ENCODE measurements at regions not wholly inside any gene's neighbourhood (a gene's known extent, or its start where the extent isn't known, plus 50 kb on each side); places are given as distances from the start of the nearest gene placed in this dataset.

DNA sequence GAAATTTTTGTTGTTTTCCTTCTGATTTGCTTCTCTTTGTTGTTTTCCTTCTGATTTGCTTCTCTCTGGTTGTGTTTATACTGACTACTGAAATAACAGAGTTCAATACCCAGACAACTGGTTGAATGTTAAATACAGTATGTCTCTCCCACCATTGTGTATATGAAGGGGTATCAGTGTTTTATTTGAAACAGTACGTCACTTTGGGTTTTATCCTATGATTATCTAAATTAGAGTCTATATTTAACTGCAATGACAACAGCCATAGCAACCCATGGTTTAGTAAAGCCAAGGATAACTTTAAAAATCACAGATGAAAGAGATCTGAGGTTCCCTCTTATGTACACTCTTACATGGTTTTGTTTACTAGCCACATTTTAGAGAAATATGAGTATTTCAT lies 141.3 kb downstream of the GNAT3 start:
- TF ChIP-seq, protein P1, sequence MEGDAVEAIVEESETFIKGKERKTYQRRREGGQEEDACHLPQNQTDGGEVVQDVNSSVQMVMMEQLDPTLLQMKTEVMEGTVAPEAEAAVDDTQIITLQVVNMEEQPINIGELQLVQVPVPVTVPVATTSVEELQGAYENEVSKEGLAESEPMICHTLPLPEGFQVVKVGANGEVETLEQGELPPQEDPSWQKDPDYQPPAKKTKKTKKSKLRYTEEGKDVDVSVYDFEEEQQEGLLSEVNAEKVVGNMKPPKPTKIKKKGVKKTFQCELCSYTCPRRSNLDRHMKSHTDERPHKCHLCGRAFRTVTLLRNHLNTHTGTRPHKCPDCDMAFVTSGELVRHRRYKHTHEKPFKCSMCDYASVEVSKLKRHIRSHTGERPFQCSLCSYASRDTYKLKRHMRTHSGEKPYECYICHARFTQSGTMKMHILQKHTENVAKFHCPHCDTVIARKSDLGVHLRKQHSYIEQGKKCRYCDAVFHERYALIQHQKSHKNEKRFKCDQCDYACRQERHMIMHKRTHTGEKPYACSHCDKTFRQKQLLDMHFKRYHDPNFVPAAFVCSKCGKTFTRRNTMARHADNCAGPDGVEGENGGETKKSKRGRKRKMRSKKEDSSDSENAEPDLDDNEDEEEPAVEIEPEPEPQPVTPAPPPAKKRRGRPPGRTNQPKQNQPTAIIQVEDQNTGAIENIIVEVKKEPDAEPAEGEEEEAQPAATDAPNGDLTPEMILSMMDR (conservative IDR thresholded peaks at IDR 0.05; ENCODE audit: control insufficient read depth, insufficient read depth, low read depth, low read length) = no peak
- no peak for DNase-seq (ENCODE audit: low read depth)

DNA sequence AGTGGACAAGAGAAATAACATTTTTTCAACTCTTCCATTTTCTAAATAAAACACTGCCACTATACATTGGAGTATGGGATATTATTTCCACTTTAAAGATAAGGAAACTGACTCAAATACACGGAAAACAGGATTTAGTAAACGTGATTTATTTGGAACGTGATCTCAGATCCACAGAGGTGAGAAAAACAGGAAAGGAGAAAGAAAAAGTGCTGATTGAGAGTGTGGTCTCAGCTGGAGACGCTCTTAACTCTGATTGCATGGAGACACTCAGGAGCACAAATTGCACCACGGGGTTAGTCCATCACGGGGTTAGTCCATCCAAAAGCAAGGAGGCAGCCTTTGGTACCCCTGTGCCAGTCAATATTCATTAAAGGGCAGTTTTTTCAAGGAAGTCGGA lies 142.5 kb downstream of the GNAT3 start:
- TF ChIP-seq, protein P1 (conservative IDR thresholded peaks at IDR 0.05; ENCODE audit: control insufficient read depth, insufficient read depth, low read depth, low read length) = no peak
- no peak overlapping the region for H3K4me3 ChIP-seq (ENCODE audit: control insufficient read depth, low read depth, low read length)

More for the DNA sequence above, 141.3 kb downstream of the GNAT3 start:
- H3K4me3 ChIP-seq (ENCODE audit: control insufficient read depth, low read depth, low read length) = no peak overlapping the region

DNA sequence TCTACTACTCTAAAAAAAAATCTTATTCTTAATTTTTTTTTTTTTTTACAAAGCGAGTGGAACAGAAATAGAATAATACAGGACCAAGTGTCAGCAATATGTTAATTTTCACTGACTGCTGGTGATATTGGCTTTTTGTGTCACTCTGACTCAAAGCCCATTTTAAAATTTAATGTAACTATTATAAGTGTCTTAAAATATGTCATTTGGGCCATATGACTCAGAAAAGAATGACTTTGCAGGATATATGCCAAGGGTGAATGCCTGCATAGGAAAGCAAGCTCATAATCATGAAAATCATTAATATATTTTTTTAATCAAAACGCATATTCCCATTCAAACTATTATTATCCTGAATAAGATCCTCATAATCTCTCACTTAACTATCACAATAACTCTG lies 149.2 kb downstream of the GNAT3 start:
- TF ChIP-seq, protein P1 (conservative IDR thresholded peaks at IDR 0.05; ENCODE audit: control insufficient read depth, insufficient read depth, low read depth, low read length) = no peak
- H3K4me3 ChIP-seq (ENCODE audit: control insufficient read depth, low read depth, low read length) = no peak overlapping the region
- DNase-seq (ENCODE audit: low read depth) = peak; percentile 19

More for the DNA sequence above, 142.5 kb downstream of the GNAT3 start:
- DNase-seq (ENCODE audit: low read depth) = no peak

DNA sequence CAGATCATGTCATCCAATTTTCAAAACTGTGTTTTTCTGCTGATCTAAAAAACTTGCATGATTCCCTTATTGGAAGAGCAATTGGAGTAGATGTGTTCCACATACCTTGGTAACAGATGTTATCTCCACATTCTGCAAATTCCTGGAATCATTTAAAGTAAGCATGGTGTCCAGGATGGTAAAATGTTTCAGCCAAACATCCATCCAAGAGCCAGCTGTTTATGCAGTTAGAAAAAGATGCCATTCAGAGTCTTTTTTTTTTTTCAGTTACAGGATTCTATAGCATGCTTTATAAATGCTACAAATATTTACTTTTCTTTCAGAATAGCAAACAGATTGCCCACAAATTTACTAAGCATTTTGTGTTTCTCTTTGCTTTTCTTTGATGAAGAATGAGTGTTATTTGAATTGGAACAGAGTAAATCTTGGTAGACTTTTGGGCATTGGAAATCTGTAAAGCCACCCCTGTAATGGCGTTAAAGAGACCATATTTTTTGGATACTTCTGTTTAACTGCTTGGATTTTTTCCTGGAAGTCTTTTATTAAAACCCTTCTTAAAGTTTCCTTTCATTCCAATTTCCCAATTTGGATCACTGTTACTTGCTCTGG lies 149.8 kb downstream of the GNAT3 start:
- TF ChIP-seq, protein P1 (conservative IDR thresholded peaks at IDR 0.05; ENCODE audit: control insufficient read depth, insufficient read depth, low read depth, low read length) = no peak
- H3K4me3 ChIP-seq (ENCODE audit: control insufficient read depth, low read depth, low read length) = no peak overlapping the region
- DNase-seq (ENCODE audit: low read depth) = no peak

DNA sequence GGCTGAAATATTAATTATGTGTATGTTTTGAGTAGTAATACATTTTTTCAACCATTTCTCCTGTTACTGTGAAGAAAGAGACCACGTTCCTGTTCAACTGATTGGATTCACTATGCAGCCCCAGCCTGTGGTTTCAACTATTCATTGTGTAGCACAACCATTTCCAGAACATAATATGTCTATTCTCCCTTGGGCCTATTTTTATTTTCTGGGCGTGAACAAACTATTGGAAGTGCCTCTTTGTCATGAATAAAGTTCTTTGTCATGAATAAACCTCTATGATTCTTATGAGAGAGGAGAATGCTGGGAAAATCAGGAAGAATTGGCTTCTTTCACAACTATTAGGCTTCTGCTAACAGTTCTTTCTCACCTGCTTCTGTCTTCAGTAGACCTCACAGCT lies 152.4 kb downstream of the GNAT3 start:
- no peak for DNase-seq (ENCODE audit: low read depth)
- TF ChIP-seq, protein P1 (conservative IDR thresholded peaks at IDR 0.05; ENCODE audit: control insufficient read depth, insufficient read depth, low read depth, low read length) = no peak
- no peak overlapping the region for H3K4me3 ChIP-seq (ENCODE audit: control insufficient read depth, low read depth, low read length)

DNA sequence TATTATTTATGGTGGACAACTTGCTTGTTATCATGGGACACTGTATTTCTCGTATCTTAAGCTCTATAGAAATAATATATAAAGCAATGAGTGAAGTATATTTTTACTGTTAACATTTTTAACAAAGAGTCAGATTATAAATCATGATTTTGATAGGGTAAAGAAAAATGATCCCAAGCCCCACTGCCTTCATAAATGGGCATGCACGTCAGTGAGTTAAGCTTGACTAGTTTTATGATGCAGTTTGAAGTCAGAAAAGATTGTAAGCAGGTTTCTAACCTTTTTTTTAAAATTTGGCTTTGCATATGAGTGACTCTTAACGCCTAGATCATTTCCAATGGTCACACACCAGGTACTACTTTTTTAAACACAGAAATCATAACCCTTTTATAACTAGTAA lies 152.8 kb downstream of the GNAT3 start:
- no peak for DNase-seq (ENCODE audit: low read depth)
- H3K4me3 ChIP-seq (ENCODE audit: control insufficient read depth, low read depth, low read length) = no peak overlapping the region
- TF ChIP-seq, protein P1 (conservative IDR thresholded peaks at IDR 0.05; ENCODE audit: control insufficient read depth, insufficient read depth, low read depth, low read length) = no peak

DNA sequence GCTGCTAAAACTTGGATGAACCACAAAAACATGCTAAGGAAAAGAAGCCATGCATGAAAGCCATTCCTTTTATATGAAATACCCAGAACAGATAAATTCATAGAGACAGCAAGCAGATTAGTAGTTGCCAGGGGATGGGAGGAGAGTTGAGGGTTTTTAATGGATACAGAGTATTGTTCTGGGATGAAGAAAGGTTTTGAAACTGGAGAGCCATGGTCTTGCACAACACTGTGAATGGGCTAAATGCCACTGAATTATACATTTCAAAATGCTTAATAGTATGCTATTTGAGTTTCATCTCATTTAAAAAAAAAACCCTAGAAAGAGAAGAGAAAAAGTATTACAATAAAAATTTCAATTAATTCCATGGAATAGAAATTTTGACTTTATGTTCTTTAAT lies 154.3 kb downstream of the GNAT3 start:
- TF ChIP-seq, protein P1 (conservative IDR thresholded peaks at IDR 0.05; ENCODE audit: control insufficient read depth, insufficient read depth, low read depth, low read length) = no peak
- H3K4me3 ChIP-seq (ENCODE audit: control insufficient read depth, low read depth, low read length) = no peak overlapping the region
- DNase-seq (ENCODE audit: low read depth) = peak; percentile 60

Data from fibroblast of mammary gland (primary cell).